DMS53 treated with DMSO at 0.1 percent for 48 hours (cell line): ENCODE measurements at regions not wholly inside any gene's neighbourhood (a gene's known extent, or its start where the extent isn't known, plus 50 kb on each side); places are given as distances from the start of the nearest gene placed in this dataset.
A peak's percentile ranks its signal among the peaks of the same experiment; 100 is the strongest.
"Not testable (repeated sequence)": the region's sequence is repeated elsewhere in the genome, so short reads cannot be mapped to it uniquely, and the experiment has no call there.

Source experiments
- DNase-seq: peaks from one replicate; lab custom pipeline; 2025; ENCODE audit not compliant: unreplicated experiment; lab: John Stamatoyannopoulos, UW

- DNase-seq: no peak
Observed at GRCh38 chr12:58009405-58010195, 68.2 kb downstream of the ATP23 start.

DNA sequence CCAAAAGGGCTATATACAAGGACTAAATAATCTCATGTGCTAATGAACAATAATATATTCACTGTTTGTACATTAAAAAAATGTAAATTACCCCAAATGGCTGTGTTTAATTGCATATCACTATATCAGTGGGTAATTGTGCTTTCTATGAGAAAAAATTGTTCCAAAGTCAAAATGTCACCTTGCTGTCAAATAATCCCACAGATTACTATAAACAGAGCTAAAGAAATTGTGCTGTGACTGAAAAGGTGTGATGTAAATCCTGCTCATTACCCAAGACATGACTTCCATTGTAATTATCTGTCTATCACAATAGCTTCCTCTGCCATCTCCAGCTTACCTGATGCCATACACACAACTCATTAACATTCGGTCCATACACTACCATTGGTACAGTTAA lies 70.3 kb downstream of the ATP23 start:
- DNase-seq: no peak

- DNase-seq: not testable (repeated sequence)
Observed at GRCh38 chr12:58022379-58023020, 81.1 kb downstream of the ATP23 start.

GRCh38 chr12:58025431-58025830 lies 84.1 kb downstream of the ATP23 start:
- no peak for DNase-seq

- no peak for DNase-seq
Observed at GRCh38 chr12:58026426-58026825, 85.1 kb downstream of the ATP23 start.

DNA sequence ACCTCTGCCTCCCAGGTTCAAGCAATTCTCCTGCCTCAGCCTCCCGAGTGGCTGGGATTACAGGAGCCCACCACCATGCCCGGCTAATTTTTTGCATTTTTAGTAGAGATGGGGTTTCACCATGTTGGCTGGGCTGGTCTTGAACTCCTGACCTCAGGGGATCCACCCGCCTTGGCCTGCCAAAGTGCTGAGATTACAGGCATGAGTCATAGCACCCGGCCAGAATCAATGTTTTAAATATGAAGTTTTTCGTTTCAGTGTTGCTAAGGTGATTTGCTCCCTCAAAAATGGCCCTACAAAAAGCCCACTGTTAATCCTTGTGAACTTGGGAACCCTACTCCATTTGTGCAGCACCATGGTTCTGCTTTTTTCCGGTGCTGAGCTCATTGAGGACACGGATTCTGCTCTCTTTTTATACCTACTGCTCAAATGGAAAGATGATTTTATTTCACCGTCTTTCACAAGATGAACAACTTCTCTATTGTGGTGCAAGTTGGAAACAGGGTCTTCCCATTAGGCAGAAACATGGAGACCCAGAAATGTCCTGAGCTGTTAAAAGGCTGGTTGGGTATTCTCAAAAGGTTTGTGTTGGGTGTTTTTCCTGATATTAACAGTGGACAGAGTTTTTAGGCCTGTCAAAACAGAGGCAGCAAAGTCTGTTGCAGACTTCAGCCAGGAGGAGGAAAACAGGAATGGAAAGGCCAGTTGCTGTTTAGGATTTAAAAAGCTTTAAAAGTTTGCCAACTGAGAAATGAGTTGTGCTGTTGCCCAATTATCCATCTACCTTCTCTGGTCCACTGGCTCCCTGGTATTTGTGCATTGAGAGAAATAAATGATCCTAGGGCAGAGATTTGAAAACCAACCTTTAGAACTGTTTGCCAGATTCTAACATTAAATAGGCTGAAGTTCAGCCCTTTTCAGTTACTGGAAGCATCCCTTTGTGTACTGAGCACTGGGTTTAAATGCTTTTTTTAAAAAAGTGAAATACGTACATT lies 85.8 kb downstream of the ATP23 start:
- no peak for DNase-seq

DNA sequence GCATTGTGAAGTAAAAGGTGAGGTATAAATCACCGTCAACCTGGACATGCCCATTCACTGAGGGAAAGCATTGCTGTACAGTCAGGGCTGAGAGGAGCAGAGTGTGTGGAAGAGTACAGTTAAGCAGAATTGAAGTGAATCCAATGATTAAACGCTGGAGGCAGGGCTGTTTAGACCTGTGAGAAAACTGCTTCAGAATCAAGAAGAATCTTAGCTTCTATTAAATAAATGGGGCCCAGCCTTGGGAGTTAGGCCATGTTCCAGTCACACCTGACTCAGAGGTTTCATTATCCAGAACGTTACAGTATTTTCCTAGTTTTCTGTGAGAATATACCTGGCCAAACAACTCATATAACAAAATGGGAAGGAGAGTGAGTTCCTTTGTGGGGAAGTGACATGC lies 86.9 kb downstream of the ATP23 start:
- no peak for DNase-seq

- no peak for DNase-seq
Observed at GRCh38 chr12:58029260-58029659, 87.9 kb downstream of the ATP23 start.

DNA sequence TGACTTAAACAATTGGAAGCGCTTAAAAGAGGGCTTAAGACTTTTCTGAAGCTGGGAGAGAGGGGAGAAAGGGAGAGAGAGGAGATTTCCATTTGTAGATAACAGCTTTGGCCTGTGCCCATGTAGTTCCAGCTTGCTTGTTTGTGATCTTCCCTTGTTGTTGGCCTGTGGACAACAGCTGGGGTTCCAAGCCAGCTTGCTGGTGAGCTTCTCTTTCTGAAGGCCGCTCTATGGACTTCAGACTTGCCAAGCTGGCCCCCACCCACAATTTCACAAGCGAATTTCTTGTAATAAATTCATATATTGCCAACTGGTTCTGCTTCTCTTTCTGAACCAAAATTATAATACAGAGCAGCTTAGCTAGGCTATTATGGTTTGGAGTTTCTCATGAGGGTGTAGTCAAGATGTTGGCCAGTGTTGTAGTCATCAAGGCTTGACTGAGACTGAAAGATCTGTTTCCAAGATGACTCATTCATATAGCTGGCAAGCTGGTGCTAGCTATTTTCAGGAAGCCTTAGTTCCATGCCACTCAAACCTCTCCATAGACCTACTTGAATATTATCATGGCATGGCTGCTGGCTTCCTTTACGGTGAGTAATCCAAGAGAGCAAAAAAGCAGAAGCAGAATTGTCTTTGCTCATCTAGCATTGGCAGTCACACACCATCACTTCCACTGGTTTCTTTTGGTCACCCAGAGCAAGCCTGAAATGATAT lies 89.4 kb downstream of the ATP23 start:
- DNase-seq: peak; percentile 22

DNA sequence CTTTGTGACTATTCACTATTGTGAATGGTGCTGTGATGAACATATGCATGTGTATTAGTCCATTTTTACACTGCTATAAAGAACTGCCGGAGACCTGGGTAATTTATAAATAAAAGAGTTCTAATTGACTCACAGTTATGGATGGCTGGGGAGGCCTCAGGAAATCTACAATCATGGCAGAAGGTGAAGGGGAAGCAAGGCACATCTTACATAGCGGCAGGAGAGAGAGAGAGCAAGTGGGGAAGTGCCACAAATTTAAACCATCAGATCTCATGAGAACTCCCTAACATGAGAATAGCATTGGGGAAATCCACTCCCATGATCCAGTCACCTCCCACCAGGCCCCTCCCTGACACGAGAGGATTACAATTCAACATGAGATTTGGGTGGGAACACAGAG lies 90.8 kb downstream of the ATP23 start:
- DNase-seq: no peak

- no peak for DNase-seq
Observed at GRCh38 chr12:58033831-58034230, 92.5 kb downstream of the ATP23 start.

DNA sequence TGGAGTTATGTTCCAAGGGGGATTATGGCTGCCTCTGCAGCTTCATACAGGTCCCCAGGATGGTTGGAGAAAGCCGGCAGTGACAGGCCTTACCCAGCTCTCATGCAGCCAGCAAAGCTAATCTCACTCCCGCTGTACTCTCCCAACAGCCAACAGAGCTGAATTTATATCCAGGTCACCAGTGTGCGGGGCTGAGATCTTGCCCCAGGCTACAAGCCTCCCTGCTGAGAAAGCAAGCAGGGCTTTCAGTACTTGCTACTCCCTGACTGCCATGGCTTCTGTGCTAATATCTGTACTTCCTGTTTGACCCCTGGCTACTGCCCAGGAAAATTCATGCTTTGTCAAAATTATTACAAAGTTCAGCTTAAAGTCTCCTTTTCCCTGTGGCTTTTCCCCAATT lies 92.9 kb downstream of the ATP23 start:
- DNase-seq: no peak

- DNase-seq: no peak
Observed at GRCh38 chr12:58034712-58035111, 93.3 kb downstream of the ATP23 start.

DNA sequence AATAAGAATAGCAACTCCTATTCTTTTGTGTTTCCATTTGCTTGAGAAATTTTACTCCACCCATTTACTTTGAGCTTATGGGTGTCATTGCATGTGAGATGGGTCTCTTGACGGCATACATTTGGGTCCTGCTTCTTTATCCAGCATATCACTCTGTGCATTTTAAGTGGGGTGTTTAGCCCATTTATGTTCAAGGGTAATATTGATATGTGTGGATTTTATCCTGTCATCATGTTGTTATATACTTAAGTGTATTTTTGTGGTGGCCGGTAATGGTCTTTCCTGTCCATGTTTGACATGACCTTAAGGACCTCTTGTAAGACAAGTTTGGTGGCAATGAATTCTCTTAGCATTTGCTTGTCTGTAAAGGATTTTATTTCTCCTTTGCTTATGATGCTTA lies 100.1 kb downstream of the ATP23 start:
- no peak for DNase-seq

GRCh38 chr12:58044966-58045365 lies 103.6 kb downstream of the ATP23 start:
- no peak for DNase-seq

GRCh38 chr12:58046271-58046670 lies 104.9 kb downstream of the ATP23 start:
- DNase-seq: no peak

GRCh38 chr12:58051378-58051777 lies 110.0 kb downstream of the ATP23 start:
- no peak for DNase-seq

- no peak for DNase-seq
Observed at GRCh38 chr12:58064666-58065065, 123.3 kb downstream of the ATP23 start.

GRCh38 chr12:58066296-58066695 lies 124.9 kb downstream of the ATP23 start:
- DNase-seq: no peak

DNA sequence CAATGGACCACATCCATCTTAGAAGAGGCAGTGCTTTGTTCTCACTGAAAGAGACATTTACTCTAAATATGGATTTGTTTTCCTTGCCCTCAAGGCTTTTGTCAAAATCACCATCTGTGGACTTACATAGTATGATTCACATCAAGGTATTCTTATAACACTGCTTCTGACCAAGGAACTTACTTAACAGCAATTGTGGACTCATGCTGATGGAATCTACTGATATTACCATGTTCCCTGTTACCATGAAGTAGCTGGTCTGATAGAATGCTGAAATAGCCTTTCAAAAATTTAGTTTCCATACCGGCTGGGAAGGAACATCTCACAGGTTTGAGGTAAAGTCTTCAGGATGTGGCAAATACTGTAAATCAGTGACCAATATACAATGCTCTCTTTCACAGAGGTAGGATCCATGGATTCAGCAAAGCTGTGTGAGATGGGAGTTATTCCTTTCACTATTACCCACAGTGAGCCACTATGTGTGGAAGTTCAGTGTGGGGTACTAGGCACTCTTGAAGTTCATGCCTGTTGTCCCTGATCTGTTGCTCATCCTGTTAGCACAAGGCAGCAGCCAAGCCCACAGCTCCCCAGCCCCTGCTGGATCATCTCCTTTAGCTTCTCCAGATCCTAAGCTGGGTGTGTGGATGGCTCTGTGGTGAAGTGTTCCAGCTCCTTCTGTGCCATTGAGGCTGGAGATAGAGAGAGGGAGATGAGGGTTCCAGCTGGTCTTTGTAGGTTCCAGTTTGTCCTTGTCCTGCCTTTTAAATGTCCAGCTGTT lies 126.4 kb downstream of the ATP23 start:
- DNase-seq: no peak
